GM10248 (cell line): ENCODE measurements at regions not wholly inside any gene's neighbourhood (a gene's known extent, or its start where the extent isn't known, plus 50 kb on each side); places are given as distances from the start of the nearest gene placed in this dataset.
A peak's percentile ranks its signal among the peaks of the same experiment; 100 is the strongest.
"Not testable (repeated sequence)": the region's sequence is repeated elsewhere in the genome, so short reads cannot be mapped to it uniquely, and the experiment has no call there.

Experiments used
- CTCF ChIA-PET: fragments of 300-600 bp; sonication (Branson Sonifier 250); formaldehyde crosslinking; extraction: SDS; loops from one replicate; lab custom pipeline; 2021; ENCODE audit warnings: antibody characterized with exemption; lab: Yijun Ruan, JAX
- POLR2A ChIA-PET: fragments of 350-650 bp; sonication (Branson Sonifier 250); formaldehyde crosslinking; extraction: SDS; loops from one replicate; lab custom pipeline; 2020; ENCODE audit warnings: antibody characterized with exemption; lab: Yijun Ruan, JAX
- DNase-seq: peaks from one replicate; pipeline ENCODE4 v3.0.0; 2012; ENCODE audit errors: extremely low spot score

GRCh38 chr2:90239769-90240168 lies 1548.3 kb downstream of the RPIA start:
- CTCF ChIA-PET, POLR2A ChIA-PET, DNase-seq: not testable (repeated sequence)

- CTCF ChIA-PET, DNase-seq, POLR2A ChIA-PET: not testable (repeated sequence)
These were observed 1553.7 kb downstream of the RPIA start for GRCh38 chr2:90244902-90245765.

- POLR2A ChIA-PET, CTCF ChIA-PET: not testable (repeated sequence)
These were observed 1556.9 kb downstream of the RPIA start for GRCh38 chr2:90248400-90248799.

DNA sequence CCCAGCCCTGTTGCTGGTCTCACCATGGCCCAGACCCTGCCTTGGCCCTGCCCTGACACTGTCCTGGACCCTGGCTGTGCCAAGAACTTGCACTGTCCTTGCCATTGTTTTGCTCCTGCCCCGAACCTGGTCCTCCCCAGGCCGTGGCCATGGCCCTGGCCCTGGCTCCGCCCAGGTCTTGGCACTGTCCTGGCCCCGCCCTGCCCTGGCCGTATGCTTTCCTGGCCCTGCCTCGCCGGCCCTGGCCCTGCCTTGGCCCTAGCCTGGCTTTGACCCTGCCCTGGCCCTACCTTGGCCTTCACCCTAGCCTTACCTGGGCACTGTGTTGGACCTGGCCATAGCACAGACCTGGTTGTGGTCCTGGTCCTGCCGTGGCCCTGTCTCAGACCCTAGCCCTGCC lies 1558.9 kb downstream of the RPIA start:
- POLR2A ChIA-PET, CTCF ChIA-PET, DNase-seq: not testable (repeated sequence)

More at GRCh38 chr2:90248400-90248799, 1556.9 kb downstream of the RPIA start:
- not testable (repeated sequence) for DNase-seq

- DNase-seq, POLR2A ChIA-PET, CTCF ChIA-PET: not testable (repeated sequence)
These were observed 1560.1 kb downstream of the RPIA start for GRCh38 chr2:90251576-90251975.

GRCh38 chr2:90253306-90253705 lies 1561.8 kb downstream of the RPIA start:
- DNase-seq, POLR2A ChIA-PET, CTCF ChIA-PET: not testable (repeated sequence)

DNA sequence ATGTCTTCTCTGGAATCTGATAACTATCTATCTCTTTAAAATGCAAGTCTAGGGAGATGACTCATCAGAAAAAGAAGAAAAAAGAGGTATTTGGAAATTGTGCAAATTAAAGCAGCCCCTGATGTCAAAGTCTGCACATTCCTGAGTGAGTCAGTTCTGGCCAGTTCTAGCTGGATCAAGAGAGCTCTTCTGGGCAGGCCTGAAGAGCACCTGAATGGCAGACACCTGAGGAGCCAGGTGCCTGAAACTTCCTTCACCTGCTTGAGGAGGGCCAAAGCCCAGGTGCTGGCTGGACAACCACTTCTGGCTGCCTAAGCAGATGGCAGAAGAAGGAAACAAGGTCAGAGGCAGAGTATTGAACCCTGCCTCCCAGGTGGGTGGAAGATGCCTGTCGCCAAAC lies 1575.4 kb downstream of the RPIA start:
- DNase-seq, CTCF ChIA-PET, POLR2A ChIA-PET: not testable (repeated sequence)

- CTCF ChIA-PET, DNase-seq, POLR2A ChIA-PET: not testable (repeated sequence)
These were observed 1596.3 kb downstream of the RPIA start for GRCh38 chr2:90287751-90288150.

GRCh38 chr2:90288396-90288795 lies 1596.9 kb downstream of the RPIA start:
- DNase-seq, POLR2A ChIA-PET, CTCF ChIA-PET: not testable (repeated sequence)

GRCh38 chr2:90289291-90289980 lies 1598.0 kb downstream of the RPIA start:
- CTCF ChIA-PET, DNase-seq, POLR2A ChIA-PET: not testable (repeated sequence)

- POLR2A ChIA-PET, CTCF ChIA-PET, DNase-seq: not testable (repeated sequence)
These were observed 1599.2 kb downstream of the RPIA start for GRCh38 chr2:90290701-90291100.

- POLR2A ChIA-PET: not testable (repeated sequence)
- DNase-seq: peak; percentile 0
These were observed 1599.9 kb downstream of the RPIA start for GRCh38 chr2:90291168-90291883.

GRCh38 chr2:90291934-90292333 lies 1600.5 kb downstream of the RPIA start:
- CTCF ChIA-PET, DNase-seq, POLR2A ChIA-PET: not testable (repeated sequence)

More at GRCh38 chr2:90291168-90291883, 1599.9 kb downstream of the RPIA start:
- CTCF ChIA-PET: not testable (repeated sequence)

GRCh38 chr2:90292451-90292850 lies 1601.0 kb downstream of the RPIA start:
- POLR2A ChIA-PET, DNase-seq, CTCF ChIA-PET: not testable (repeated sequence)

DNA sequence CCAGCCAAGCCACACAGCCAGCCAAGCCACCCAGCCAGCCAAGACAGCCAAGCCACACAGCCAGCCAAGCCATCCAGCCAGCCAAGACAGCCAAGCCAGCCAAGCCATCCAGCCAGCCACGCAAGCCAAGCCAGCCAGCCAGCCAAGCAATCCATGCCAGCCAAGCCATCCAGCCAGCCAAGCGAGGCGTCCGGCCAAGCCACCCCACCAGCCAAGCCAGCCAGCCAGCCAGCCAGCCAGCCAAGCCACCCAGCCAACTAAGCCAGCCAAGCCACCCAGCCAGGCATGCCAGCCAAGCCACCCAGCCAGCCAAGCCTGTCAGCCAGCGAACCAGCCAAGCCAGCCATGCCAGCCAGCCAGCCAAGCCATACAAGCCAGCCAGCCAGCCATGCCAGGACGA lies 1601.8 kb downstream of the RPIA start:
- POLR2A ChIA-PET, DNase-seq, CTCF ChIA-PET: not testable (repeated sequence)

DNA sequence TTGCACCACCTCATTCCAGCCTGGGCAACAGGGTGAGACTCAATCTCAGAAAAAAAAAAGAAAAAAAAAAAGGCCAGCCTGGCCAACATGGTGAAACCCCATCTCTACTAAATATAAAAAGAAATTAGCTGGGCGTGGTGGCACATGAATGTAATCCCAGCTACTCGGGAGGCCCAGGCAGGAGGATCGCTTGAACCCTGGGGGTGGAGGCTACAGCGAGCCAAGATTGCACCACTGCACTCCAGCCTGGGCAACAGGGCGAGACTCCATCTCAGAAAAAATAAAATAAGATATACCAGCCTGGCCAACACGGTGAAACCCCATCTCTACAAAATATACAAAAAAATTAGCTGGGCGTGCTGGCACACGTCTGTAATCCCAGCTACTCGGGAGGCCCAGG lies 1602.3 kb downstream of the RPIA start:
- CTCF ChIA-PET, DNase-seq, POLR2A ChIA-PET: not testable (repeated sequence)

GRCh38 chr2:90295036-90295750 lies 1603.7 kb downstream of the RPIA start:
- POLR2A ChIA-PET, DNase-seq, CTCF ChIA-PET: not testable (repeated sequence)

GRCh38 chr2:90296484-90296777 lies 1605.0 kb downstream of the RPIA start:
- DNase-seq, POLR2A ChIA-PET, CTCF ChIA-PET: not testable (repeated sequence)
